Fibroblast of skin of left quadriceps (primary cell): ENCODE measurements at regions not wholly inside any gene's neighbourhood (a gene's known extent, or its start where the extent isn't known, plus 50 kb on each side); places are given as distances from the start of the nearest gene placed in this dataset.
"Not testable (repeated sequence)": the region's sequence is repeated elsewhere in the genome, so short reads cannot be mapped to it uniquely, and the experiment has no call there.

Experiments used
- DNase-seq, 2 experiments: peaks; one replicate each; pipeline ENCODE4 v3.0.0-alpha.2; 2013; ENCODE audit warnings: low read depth in 2 of 2

- DNase-seq: no peak
Measured at GRCh38 chr20:4469910-4470309, 216.3 kb upstream of the PRNP start.

- DNase-seq: no peak
Measured at GRCh38 chr20:4468114-4468513, 218.1 kb upstream of the PRNP start.

- DNase-seq: no peak
Measured at GRCh38 chr20:4465855-4466545, 216.9 kb upstream of the ADRA1D start.

GRCh38 chr20:4465212-4465611, 216.1 kb upstream of the ADRA1D start:
- DNase-seq: no peak

GRCh38 chr20:4462801-4463200, 213.7 kb upstream of the ADRA1D start:
- not testable (repeated sequence) for DNase-seq

- no peak for DNase-seq
Measured at GRCh38 chr20:4459081-4459480, 210.0 kb upstream of the ADRA1D start.

- no peak for DNase-seq
Measured at GRCh38 chr20:4457566-4458543, 208.8 kb upstream of the ADRA1D start.

GRCh38 chr20:4455996-4456395, 206.9 kb upstream of the ADRA1D start:
- DNase-seq: no peak

GRCh38 chr20:4455301-4455701, 206.2 kb upstream of the ADRA1D start:
- no peak for DNase-seq

GRCh38 chr20:4454111-4454510, 205.0 kb upstream of the ADRA1D start:
- DNase-seq: no peak

GRCh38 chr20:4453359-4453758, 204.3 kb upstream of the ADRA1D start:
- DNase-seq: no peak

GRCh38 chr20:4451487-4452081, 202.5 kb upstream of the ADRA1D start:
- DNase-seq: no peak

- DNase-seq: no peak
Measured at GRCh38 chr20:4449957-4450715, 201.0 kb upstream of the ADRA1D start.

GRCh38 chr20:4445784-4446183, 196.7 kb upstream of the ADRA1D start:
- DNase-seq: no peak

- no peak for DNase-seq
Measured at GRCh38 chr20:4445331-4445730, 196.2 kb upstream of the ADRA1D start.

- no peak for DNase-seq
Measured at GRCh38 chr20:4444404-4444803, 195.3 kb upstream of the ADRA1D start.

GRCh38 chr20:4443016-4443415, 193.9 kb upstream of the ADRA1D start:
- no peak for DNase-seq

- DNase-seq: no peak
Measured at GRCh38 chr20:4441871-4442270, 192.8 kb upstream of the ADRA1D start.

GRCh38 chr20:4441191-4441590, 192.1 kb upstream of the ADRA1D start:
- no peak for DNase-seq

GRCh38 chr20:4439461-4439860, 190.4 kb upstream of the ADRA1D start:
- DNase-seq: no peak

- no peak for DNase-seq
Measured at GRCh38 chr20:4437131-4437530, 188.0 kb upstream of the ADRA1D start.
